Esophagus (tissue), 2 donors: ENCODE measurements at regions not wholly inside any gene's neighbourhood (a gene's known extent, or its start where the extent isn't known, plus 50 kb on each side); places are given as distances from the start of the nearest gene placed in this dataset.

Experiments
- H3K27ac ChIP-seq, 2 donors: one replicate each; pipeline ENCODE4 v1.5.1; 2013; ENCODE audit warnings: low read depth in 2 of 2, mild to moderate bottlenecking in 2 of 2, inconsistent platforms in 1 of 2, low read length in 1 of 2, moderate library complexity in 1 of 2
- H3K27me3 ChIP-seq, 2 donors: one replicate each; pipeline ENCODE4 v1.6.1; 2013; ENCODE audit warnings: low read length in 2 of 2, control low read depth in 1 of 2, mild to moderate bottlenecking in 1 of 2; ENCODE audit not compliant: insufficient read depth in 2 of 2, control insufficient read depth in 1 of 2
- H3K36me3 ChIP-seq, 2 donors: one replicate each; pipeline ENCODE4 v1.6.1; 2013; ENCODE audit warnings: low read length in 1 of 2; ENCODE audit not compliant: control insufficient read depth in 2 of 2, insufficient read depth in 2 of 2
- H3K4me1 ChIP-seq, 2 donors: one replicate each; pipeline ENCODE4 v1.6.1; 2013; ENCODE audit warnings: low read length in 1 of 2; ENCODE audit not compliant: control insufficient read depth in 2 of 2, insufficient read depth in 2 of 2
- H3K4me3 ChIP-seq, 2 donors: one replicate each; pipeline ENCODE4 v1.5.1; 2013; ENCODE audit warnings: low read length in 2 of 2, mild to moderate bottlenecking in 2 of 2, low read depth in 1 of 2, moderate library complexity in 1 of 2
- H3K9me3 ChIP-seq, 2 donors: one replicate each; pipeline ENCODE4 v1.6.1; 2013; ENCODE audit warnings: mild to moderate bottlenecking in 2 of 2, low read depth in 1 of 2, low read length in 1 of 2, moderate library complexity in 1 of 2; ENCODE audit not compliant: control insufficient read depth in 2 of 2, insufficient read depth in 1 of 2
- WGBS, 2 donors: extraction: QIAGEN DNeasy Blood & Tissue Kit; methylation state at CpG; one replicate each; pipeline ENCODE4 v1.1.7; 2013; 5-methylcytosine and 5-hydroxymethylcytosine counted together
- donor health status: healthy with polysubstance abuse.
- donor health status: Bipolar disorder and iron deficiency.

DNA sequence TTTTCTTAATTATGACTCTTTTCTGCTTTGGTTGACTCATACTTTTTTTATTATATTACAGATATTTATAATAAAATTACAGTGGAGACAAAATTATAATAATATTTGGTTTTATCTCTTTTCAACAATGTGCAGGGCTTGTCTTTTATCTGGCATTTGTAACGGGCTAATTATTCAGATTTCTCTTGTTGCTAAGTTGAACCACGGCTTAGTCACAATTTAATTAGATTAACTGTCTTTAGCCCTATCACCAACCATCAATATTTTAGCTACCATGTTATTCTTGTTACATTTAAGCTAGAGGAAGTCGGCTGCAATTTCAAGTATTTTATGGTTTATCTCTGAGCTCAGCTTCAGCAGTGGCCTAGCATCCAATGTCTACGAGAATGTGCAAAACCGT is 798.9 kb upstream of the CA10 start:
- H3K36me3 ChIP-seq, result no peaks in the 10 kb centered on the region
- no peak overlapping the region for H3K27ac ChIP-seq
- H3K4me3 ChIP-seq, result no peak overlapping the region
- H3K9me3 ChIP-seq, result no peaks in the 10 kb centered on the region
- no peaks in the 10 kb centered on the region for H3K4me1 ChIP-seq
- H3K27me3 ChIP-seq, result no peaks in the 10 kb centered on the region
- 84 to 89% methylated on average over 5 of the region's 5 CpGs for WGBS, 2 donors

DNA sequence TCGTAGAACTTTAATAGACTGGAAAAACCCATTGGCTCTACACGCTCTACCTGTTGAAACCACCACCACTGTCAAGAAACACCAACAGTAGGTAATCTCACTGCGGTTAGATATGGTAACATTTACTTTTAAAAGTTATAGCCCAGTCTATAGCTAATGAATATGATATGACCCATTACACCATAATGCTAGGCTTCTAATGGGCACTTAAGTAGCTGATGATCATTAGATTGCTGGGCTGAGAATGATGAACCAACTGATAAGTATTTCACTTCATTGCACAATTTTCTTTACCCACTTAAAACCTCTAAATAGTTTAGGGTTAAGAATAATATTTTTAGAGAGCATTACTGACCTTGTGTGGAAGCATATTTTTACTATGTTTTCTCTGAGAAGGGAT is 788.9 kb upstream of the CA10 start:
- H3K4me1 ChIP-seq, result no peaks in the 10 kb centered on the region
- no peak overlapping the region for H3K4me3 ChIP-seq
- H3K27ac ChIP-seq, result no peak overlapping the region
- 61 to 64% methylated on average over 3 of the region's 3 CpGs for WGBS, 2 donors
- H3K9me3 ChIP-seq, result no peaks in the 10 kb centered on the region
- H3K27me3 ChIP-seq, result no peaks in the 10 kb centered on the region
- no peaks in the 10 kb centered on the region for H3K36me3 ChIP-seq

DNA sequence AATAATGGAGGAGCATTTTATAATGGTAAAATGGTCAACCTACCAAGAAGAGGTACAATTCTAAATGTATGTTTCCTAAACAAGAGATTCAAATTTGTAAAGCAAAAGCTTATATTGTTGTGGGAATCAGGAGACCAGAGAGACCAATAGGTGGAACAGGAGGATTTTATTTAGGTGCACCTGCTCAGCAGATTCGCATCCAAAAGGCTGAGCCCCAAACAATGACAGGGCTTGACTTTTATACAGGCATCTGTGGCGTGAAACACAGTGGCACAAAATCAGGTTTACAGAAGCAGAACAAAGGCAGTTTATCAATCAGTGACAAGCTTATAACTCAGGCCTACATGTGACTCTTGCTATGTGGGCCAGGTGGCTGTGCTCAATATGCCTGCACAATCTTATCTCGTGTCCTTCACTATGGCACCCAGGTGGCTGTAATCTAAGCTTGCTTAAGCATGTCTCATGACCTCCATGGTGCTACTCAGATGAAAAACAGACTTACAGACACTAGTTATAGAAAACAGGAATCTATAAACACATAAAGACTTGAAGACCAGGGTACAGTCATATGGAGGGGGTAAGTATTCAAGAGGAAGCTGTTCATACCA is 780.2 kb upstream of the CA10 start:
- H3K4me1 ChIP-seq, result no peaks in the 10 kb centered on the region
- WGBS, 2 donors, result 71 to 76% methylated on average over 3 of the region's 3 CpGs
- H3K27me3 ChIP-seq, result no peaks in the 10 kb centered on the region
- peaks cover 0 to 5% of the 10 kb centered on the region in 2 donors for H3K9me3 ChIP-seq
- H3K27ac ChIP-seq, result no peak overlapping the region
- no peaks in the 10 kb centered on the region for H3K36me3 ChIP-seq
- H3K4me3 ChIP-seq, result no peak overlapping the region

DNA sequence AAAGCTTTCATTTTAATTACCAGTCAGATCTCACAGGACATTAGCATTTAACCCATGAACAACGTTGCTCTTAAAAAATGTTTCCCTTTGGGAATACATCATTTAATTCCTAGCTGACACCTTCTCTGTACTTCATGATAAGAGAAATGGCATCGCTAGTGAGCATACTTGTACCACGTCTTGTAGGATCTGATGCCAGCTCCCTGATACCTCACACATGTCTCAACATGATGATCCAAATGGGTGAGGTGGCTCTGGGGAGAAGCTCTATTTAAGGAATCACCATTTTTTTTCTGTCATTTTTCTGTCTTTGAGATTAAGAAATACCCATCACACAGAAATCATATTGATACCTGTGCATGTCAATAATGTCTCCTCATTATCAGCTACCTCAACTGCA is 772.1 kb upstream of the CA10 start:
- 65 to 73% methylated on average over 3 of the region's 3 CpGs for WGBS, 2 donors
- Histone ChIP-seq H3K27ac (no peak overlapping the region), H3K36me3 (no peaks in the 10 kb centered on the region), H3K9me3 (no peaks in the 10 kb centered on the region), H3K4me3 (no peak overlapping the region), H3K4me1 (no peaks in the 10 kb centered on the region), H3K27me3 (no peaks in the 10 kb centered on the region)

DNA sequence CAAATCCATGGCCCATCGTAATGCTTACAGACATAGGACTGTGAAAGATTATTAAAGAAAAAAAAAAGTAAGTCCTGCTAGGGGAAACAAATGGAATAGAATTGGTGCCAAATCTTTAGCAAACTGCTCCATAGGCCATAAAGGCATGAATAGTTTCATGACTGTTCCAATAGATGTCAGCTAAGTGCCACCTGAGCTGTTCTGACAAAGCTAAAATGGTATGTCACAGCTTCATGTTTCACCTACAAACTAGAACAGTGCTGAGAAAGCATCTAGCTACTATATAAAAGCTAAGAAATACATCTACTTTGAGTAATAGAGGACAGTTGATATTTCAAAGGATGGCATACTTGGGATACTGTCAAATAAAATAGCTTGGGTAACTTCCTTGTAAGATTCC is 771.6 kb upstream of the CA10 start:
- H3K9me3 ChIP-seq, result no peaks in the 10 kb centered on the region
- no peaks in the 10 kb centered on the region for H3K36me3 ChIP-seq
- no peaks in the 10 kb centered on the region for H3K27me3 ChIP-seq
- H3K27ac ChIP-seq, result no peak overlapping the region
- no peaks in the 10 kb centered on the region for H3K4me1 ChIP-seq
- no peak overlapping the region for H3K4me3 ChIP-seq
- WGBS, 2 donors, result 74 to 87% methylated on average over 1 of the region's 1 CpG

DNA sequence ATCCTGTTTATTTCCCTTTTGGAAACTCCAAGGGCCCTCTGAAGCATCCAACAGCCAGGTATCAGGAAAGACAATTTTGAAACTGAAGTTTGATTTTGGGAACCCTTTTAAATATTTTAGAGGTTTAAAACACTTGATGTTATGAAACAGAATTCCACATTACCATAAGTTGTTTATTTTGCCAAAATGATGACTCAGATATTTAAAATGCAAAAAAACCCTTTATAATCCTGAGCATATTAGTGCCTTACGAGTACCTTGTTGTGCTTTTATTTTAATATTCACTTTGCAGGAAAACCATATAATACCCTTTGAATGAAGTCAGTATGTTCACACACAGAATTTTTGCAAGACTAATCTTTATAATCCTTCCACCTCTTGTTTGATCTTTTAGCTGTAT is 765.1 kb upstream of the CA10 start:
- Histone ChIP-seq H3K4me1 (no peaks in the 10 kb centered on the region), H3K27ac (no peak overlapping the region), H3K4me3 (no peak overlapping the region), H3K9me3 (peaks cover 0 to 3% of the 10 kb centered on the region in 2 donors), H3K27me3 (no peaks in the 10 kb centered on the region), H3K36me3 (no peaks in the 10 kb centered on the region)
- WGBS, 2 donors, result 62 to 65% methylated on average over 1 of the region's 1 CpG

DNA sequence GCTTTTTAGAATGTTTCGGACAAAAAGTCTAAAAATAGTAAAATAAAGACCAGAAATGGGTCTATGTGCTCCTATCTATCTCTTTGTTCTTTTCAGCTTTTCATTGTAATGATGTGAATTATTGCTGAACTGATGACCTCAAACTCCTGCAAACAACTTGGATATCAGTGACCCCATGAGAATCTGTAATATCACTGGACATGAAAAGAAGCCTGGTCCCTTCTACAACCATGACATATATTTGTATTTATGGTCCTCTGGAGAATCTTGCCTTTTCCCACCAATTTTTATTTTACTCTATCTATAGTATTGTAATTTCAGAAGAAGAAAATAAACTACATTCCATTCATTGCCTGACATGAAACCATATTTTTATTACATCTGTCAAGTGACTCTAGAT is 740.7 kb upstream of the CA10 start:
- 37 to 61% methylated on average over 1 of the region's 1 CpG for WGBS, 2 donors
- no peak overlapping the region for H3K27ac ChIP-seq
- H3K36me3 ChIP-seq, result no peaks in the 10 kb centered on the region
- no peak overlapping the region for H3K4me3 ChIP-seq
- H3K9me3 ChIP-seq, result no peaks in the 10 kb centered on the region
- H3K27me3 ChIP-seq, result no peaks in the 10 kb centered on the region
- H3K4me1 ChIP-seq, result no peaks in the 10 kb centered on the region

DNA sequence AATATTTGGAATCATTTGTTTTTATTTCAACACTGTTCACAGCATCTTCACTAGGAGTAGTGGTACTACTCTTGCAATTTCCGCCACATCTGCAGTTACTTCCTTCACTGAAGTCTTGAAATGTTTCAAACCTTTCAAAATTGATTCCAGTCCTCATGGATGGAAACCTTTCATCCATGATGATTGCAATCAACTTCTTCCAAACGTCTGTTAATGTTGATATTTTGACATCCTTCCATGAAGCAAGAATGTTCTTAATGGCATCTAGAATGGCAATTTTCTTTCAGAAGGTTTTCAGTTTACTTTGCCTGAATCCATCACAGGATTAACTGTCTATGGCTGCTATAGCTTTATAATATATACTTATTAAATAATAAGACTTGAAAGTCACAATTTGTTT is 736.8 kb upstream of the CA10 start:
- no peaks in the 10 kb centered on the region for H3K9me3 ChIP-seq
- no peaks in the 10 kb centered on the region for H3K36me3 ChIP-seq
- H3K27ac ChIP-seq, result no peak overlapping the region
- WGBS, 2 donors, result 42 to 44% methylated on average over 2 of the region's 2 CpGs
- H3K4me3 ChIP-seq, result no peak overlapping the region
- H3K4me1 ChIP-seq, result no peaks in the 10 kb centered on the region
- no peaks in the 10 kb centered on the region for H3K27me3 ChIP-seq

DNA sequence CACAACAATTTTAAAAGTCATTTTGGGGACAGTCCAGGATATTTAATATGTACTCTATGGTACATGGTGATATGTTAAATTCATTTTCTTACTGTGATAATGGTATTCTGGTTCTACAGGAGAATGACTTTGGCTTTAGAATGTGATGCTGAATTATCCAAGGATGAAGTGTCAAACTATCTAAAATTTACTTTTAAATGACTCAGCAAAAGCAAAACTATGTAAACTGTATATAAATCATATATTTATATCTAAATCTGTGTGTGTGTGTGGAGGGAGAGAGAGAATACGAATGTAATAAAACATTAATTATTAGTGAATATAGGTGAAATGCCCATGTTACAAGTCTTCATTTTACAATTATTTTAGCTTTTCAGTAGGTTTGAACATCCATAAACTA is 733.8 kb upstream of the CA10 start:
- H3K4me3 ChIP-seq, result no peak overlapping the region
- 63 to 81% methylated on average over 1 of the region's 1 CpG for WGBS, 2 donors
- H3K27ac ChIP-seq, result no peak overlapping the region
- no peaks in the 10 kb centered on the region for H3K9me3 ChIP-seq
- H3K36me3 ChIP-seq, result no peaks in the 10 kb centered on the region
- H3K4me1 ChIP-seq, result no peaks in the 10 kb centered on the region
- no peaks in the 10 kb centered on the region for H3K27me3 ChIP-seq

DNA sequence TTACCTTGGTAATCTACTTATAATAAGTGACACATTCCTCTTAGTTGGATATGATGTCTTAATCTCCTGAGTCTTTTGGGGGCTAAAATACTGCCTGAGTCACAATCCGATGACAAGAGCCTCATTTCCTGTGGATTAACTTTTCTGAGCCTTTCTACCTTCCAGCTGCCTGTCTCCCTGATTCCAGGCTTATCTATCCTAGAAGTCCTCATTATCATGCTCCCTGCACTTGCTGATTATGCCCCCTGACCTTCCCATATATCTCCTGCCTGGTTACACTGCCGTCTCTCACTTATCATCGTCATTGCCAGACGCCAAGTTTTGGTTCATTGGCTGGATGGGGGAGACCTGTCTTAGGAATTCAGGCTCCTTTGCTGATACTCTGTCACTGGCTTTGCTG is 727.4 kb upstream of the CA10 start:
- Histone ChIP-seq H3K36me3 (no peaks in the 10 kb centered on the region), H3K4me1 (no peaks in the 10 kb centered on the region), H3K4me3 (no peak overlapping the region), H3K27me3 (no peaks in the 10 kb centered on the region), H3K9me3 (peaks cover 0 to 4% of the 10 kb centered on the region in 2 donors), H3K27ac (no peak overlapping the region)
- WGBS, 2 donors, result 45 to 54% methylated on average over 4 of the region's 4 CpGs
